Body of pancreas (tissue), 4 donors: ENCODE measurements at regions not wholly inside any gene's neighbourhood (a gene's known extent, or its start where the extent isn't known, plus 50 kb on each side); places are given as distances from the start of the nearest gene placed in this dataset. TPM values are rescaled to one million over a fixed set of nuclear protein-coding genes. Genes with fewer than 3 reads are reported as not detected.
"Not testable (repeated sequence)": the region's sequence is repeated elsewhere in the genome, so short reads cannot be mapped to it uniquely, and the experiment has no call there.

ENCODE experiments used
- ATAC-seq: fragments of 150-250 bp; one replicate; pipeline ENCODE4 v1.9.1; 2016
- DNase-seq, 4 donors: peaks; one replicate each; pipeline ENCODE4 v3.0.0-alpha.2; 2019
- H3K27ac ChIP-seq, 4 donors: fragments of 200-600 bp; sonication (generic); 1 replicate in 3 of 4; 2 replicates in 1 of 4; pipeline versions ENCODE4 v1.5.1 to v1.6.1; 2016 to 2019; ENCODE audit warnings: mild to moderate bottlenecking in 1 of 4, mixed read lengths in 1 of 4, moderate library complexity in 1 of 4
- H3K27me3 ChIP-seq, 2 donors: fragments of 200-600 bp; sonication (generic); one replicate each; pipeline ENCODE4 v1.6.0; 2016; ENCODE audit warnings: mild to moderate bottlenecking in 1 of 2
- H3K36me3 ChIP-seq, 2 donors: fragments of 200-600 bp; sonication (generic); replicated peaks in 1 of 2; 2 replicates each; pipeline ENCODE4 v1.5.1; 2016; ENCODE audit warnings: low read depth in 2 of 2; ENCODE audit not compliant: insufficient read depth in 1 of 2
- H3K4me1 ChIP-seq: fragments of 200-600 bp; sonication (generic); one replicate; pipeline ENCODE4 v1.6.0; 2016
- H3K4me3 ChIP-seq, 2 donors: fragments of 200-600 bp; sonication (generic); 1 replicate in 1 of 2; 2 replicates in 1 of 2; pipeline ENCODE4 v1.5.1; 2016 to 2019
- H3K9me3 ChIP-seq, 3 donors: fragments of 200-600 bp; sonication (generic); 1 replicate in 2 of 3; 2 replicates in 1 of 3; pipeline ENCODE4 v1.5.1; 2016
- POLR2A ChIP-seq, 3 donors: fragments of 450-650 bp; IDR thresholded peaks; one replicate each; pipeline ENCODE4 v1.6.1; 2016; ENCODE audit warnings: antibody characterized with exemption in 3 of 3, mild to moderate bottlenecking in 2 of 3
- WGBS, 2 donors: methylation state at CpG; one replicate each; pipeline ENCODE4 v1.1.5; 2017; 5-methylcytosine and 5-hydroxymethylcytosine counted together
- intact Hi-C: fragments of 100-400 bp; cut with DNase I; formaldehyde crosslinking; loops from one replicate; pipeline ENCODE4 v1.15.1; 2023
- small RNA-seq: library from RNA; depleted of rRNA; stranded (forward); fragments of <200 nt; gene quantifications from one replicate; pipeline ENCODE3, GENCODE V24; 2016
- TF ChIP-seq, protein P1 (sequence below), 7 experiments: fragments of 450-650 bp in 4 of 7; fragments of 200-600 bp in 3 of 7; sonication (generic) in 3 of 7; IDR thresholded peaks; one replicate each; pipeline ENCODE4 v1.5.1; 2016 to 2019; ENCODE audit warnings: antibody characterized with exemption in 7 of 7

DNA sequence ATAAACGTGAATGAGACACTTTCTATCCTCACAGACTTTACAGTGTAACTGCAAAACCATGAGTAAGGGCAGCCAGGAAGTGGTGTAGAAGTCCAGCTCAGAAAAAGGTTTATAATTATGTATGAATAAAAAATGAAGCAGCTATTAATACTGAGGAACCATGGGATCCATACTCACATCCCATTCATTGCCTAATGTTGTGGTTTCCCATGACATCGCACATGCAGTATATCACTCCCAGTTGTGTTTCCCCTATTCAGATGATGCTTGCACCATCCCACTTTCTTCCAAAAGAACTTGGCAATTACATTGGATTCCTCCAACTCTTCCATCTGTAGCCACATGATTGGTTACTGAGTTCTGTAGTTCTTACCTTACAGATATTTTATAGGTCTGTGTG lies 74.5 kb upstream of the SEMA3D start:
- H3K27me3 ChIP-seq: no peaks in the 10 kb centered on the region
- DNase-seq: no peak
- H3K4me3 ChIP-seq: no peak overlapping the region
- no peaks in the 10 kb centered on the region for H3K4me1 ChIP-seq
- intact Hi-C loops: no loop called here
- no peaks in the 10 kb centered on the region for H3K9me3 ChIP-seq
- no peak for ATAC-seq
- no peak for TF ChIP-seq POLR2A (IDR thresholded peaks at IDR 0.05)
- TF ChIP-seq, protein P1, sequence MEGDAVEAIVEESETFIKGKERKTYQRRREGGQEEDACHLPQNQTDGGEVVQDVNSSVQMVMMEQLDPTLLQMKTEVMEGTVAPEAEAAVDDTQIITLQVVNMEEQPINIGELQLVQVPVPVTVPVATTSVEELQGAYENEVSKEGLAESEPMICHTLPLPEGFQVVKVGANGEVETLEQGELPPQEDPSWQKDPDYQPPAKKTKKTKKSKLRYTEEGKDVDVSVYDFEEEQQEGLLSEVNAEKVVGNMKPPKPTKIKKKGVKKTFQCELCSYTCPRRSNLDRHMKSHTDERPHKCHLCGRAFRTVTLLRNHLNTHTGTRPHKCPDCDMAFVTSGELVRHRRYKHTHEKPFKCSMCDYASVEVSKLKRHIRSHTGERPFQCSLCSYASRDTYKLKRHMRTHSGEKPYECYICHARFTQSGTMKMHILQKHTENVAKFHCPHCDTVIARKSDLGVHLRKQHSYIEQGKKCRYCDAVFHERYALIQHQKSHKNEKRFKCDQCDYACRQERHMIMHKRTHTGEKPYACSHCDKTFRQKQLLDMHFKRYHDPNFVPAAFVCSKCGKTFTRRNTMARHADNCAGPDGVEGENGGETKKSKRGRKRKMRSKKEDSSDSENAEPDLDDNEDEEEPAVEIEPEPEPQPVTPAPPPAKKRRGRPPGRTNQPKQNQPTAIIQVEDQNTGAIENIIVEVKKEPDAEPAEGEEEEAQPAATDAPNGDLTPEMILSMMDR (IDR thresholded peaks at IDR 0.05): no peak
- 54 to 76% methylated on average over 2 of the region's 2 CpGs for WGBS, 2 donors
- H3K27ac ChIP-seq: no peak overlapping the region
- no peaks in the 10 kb centered on the region for H3K36me3 ChIP-seq

DNA sequence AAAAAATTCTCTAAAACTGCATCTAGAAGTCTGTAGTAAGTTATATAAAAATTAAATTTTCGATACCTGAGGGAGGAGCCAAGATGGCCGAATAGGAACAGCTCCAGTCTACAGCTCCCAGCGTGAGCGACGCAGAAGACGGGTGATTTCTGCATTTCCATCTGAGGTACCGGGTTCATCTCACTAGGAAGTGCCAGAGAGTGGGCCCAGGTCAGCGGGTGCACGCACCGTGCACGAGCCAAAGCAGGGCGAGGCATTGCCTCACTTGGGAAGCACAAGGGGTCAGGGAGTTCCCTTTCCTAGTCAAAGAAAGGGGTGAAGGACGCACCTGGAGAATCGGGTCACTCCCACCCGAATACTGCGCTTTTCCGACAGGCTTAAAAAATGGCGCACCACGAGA lies 62.9 kb upstream of the SEMA3D start:
- WGBS, 2 donors: 86 to 90% methylated on average over 19 of the region's 19 CpGs
- intact Hi-C loops, H3K4me3 ChIP-seq, H3K27me3 ChIP-seq, ATAC-seq, H3K9me3 ChIP-seq, H3K4me1 ChIP-seq, DNase-seq, H3K36me3 ChIP-seq, H3K27ac ChIP-seq: not testable (repeated sequence)

DNA sequence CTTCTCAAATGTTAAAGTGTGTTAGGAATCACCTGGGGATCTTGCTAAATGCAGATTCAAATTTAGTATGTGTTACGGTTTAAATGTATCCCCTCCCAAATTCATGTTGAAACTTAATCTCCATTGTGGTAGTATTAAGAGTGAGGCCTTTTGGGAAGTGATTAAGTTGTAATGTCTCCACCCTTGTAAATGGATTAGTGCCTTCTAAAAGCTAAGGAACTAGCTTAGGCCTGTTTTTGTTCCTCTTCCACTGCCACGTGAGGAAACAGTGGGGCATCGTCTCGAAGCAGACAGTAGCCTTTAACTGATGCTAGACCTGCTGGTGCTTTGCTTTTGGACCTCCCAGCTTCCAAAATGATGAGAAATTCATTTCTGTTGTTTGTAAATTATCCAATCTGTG lies 52.3 kb upstream of the SEMA3D start:
- intact Hi-C loops: no loop called here
- H3K27ac ChIP-seq: no peak overlapping the region
- H3K4me1 ChIP-seq: no peaks in the 10 kb centered on the region
- ATAC-seq (no peak), DNase-seq (no peak)
- WGBS, 2 donors: 63 to 66% methylated on average over 4 of the region's 4 CpGs
- H3K4me3 ChIP-seq: no peak overlapping the region
- no peaks in the 10 kb centered on the region for H3K27me3 ChIP-seq
- H3K36me3 ChIP-seq: no peaks in the 10 kb centered on the region
- no peaks in the 10 kb centered on the region for H3K9me3 ChIP-seq
- TF ChIP-seq, protein P1 (IDR thresholded peaks at IDR 0.05): no peak
- TF ChIP-seq POLR2A (IDR thresholded peaks at IDR 0.05): no peak

GRCh38 chr7:85237721-85238120 lies 50.9 kb upstream of the SEMA3D start:
- intact Hi-C loops: no loop called here
- Histone ChIP-seq H3K27ac (no peak overlapping the region), H3K4me1 (no peaks in the 10 kb centered on the region), H3K36me3 (no peaks in the 10 kb centered on the region), H3K27me3 (no peaks in the 10 kb centered on the region), H3K4me3 (no peak overlapping the region), H3K9me3 (no peaks in the 10 kb centered on the region)
- DNase-seq: no peak
- TF ChIP-seq, protein P1 (IDR thresholded peaks at IDR 0.05): no peak
- TF ChIP-seq POLR2A (IDR thresholded peaks at IDR 0.05): no peak
- no peak for ATAC-seq
- WGBS, 2 donors: 71 to 75% methylated on average over 4 of the region's 4 CpGs

Small RNA genes lying in the stretch of these regions (small RNA-seq; reads per million reads assigned to genes)
- not detected for gene DYNLL1P7
